Body of pancreas (tissue), 4 donors: ENCODE measurements at regions not wholly inside any gene's neighbourhood (a gene's known extent, or its start where the extent isn't known, plus 50 kb on each side); places are given as distances from the start of the nearest gene placed in this dataset.

ENCODE experiments used
- ATAC-seq: fragments of 150-250 bp; one replicate; pipeline ENCODE4 v1.9.1; 2016
- DNase-seq, 4 donors: peaks; one replicate each; pipeline ENCODE4 v3.0.0-alpha.2; 2019
- H3K27ac ChIP-seq, 4 donors: fragments of 200-600 bp; sonication (generic); 1 replicate in 3 of 4; 2 replicates in 1 of 4; pipeline versions ENCODE4 v1.5.1 to v1.6.1; 2016 to 2019; ENCODE audit warnings: mild to moderate bottlenecking in 1 of 4, mixed read lengths in 1 of 4, moderate library complexity in 1 of 4
- H3K27me3 ChIP-seq, 2 donors: fragments of 200-600 bp; sonication (generic); one replicate each; pipeline ENCODE4 v1.6.0; 2016; ENCODE audit warnings: mild to moderate bottlenecking in 1 of 2
- H3K36me3 ChIP-seq, 2 donors: fragments of 200-600 bp; sonication (generic); replicated peaks in 1 of 2; 2 replicates each; pipeline ENCODE4 v1.5.1; 2016; ENCODE audit warnings: low read depth in 2 of 2; ENCODE audit not compliant: insufficient read depth in 1 of 2
- H3K4me1 ChIP-seq: fragments of 200-600 bp; sonication (generic); one replicate; pipeline ENCODE4 v1.6.0; 2016
- H3K4me3 ChIP-seq, 2 donors: fragments of 200-600 bp; sonication (generic); 1 replicate in 1 of 2; 2 replicates in 1 of 2; pipeline ENCODE4 v1.5.1; 2016 to 2019
- H3K9me3 ChIP-seq, 3 donors: fragments of 200-600 bp; sonication (generic); 1 replicate in 2 of 3; 2 replicates in 1 of 3; pipeline ENCODE4 v1.5.1; 2016
- CTCF ChIP-seq, 7 experiments: fragments of 450-650 bp in 4 of 7; fragments of 200-600 bp in 3 of 7; sonication (generic) in 3 of 7; IDR thresholded peaks; one replicate each; pipeline ENCODE4 v1.5.1; 2016 to 2019; ENCODE audit warnings: antibody characterized with exemption in 7 of 7
- POLR2A ChIP-seq, 3 donors: fragments of 450-650 bp; IDR thresholded peaks; one replicate each; pipeline ENCODE4 v1.6.1; 2016; ENCODE audit warnings: antibody characterized with exemption in 3 of 3, mild to moderate bottlenecking in 2 of 3
- WGBS, 2 donors: methylation state at CpG; one replicate each; pipeline ENCODE4 v1.1.5; 2017; 5-methylcytosine and 5-hydroxymethylcytosine counted together
- intact Hi-C: fragments of 100-400 bp; cut with DNase I; formaldehyde crosslinking; loops from one replicate; pipeline ENCODE4 v1.15.1; 2023

DNA sequence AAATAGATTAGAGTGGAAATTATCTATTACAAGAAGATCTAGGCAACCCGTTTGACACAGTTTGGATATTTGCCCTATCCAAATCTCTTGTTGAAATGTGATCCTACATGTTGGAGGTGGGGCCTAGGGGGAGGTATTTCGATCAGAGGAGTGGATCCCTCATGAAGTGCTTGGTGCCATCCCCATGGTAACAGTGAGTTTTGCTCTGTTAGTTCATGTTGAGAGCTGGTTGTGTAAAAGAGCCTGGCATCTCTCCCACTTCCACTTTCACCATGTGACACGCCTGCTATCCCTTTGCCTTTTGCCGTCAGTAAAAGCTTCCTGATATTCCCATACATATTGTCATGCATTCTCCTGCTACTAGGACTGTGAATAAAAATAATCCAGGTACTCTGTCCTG, 66.4 kb upstream of the FLRT2 start:
- H3K27ac ChIP-seq: peak overlapping the region in 2 of 4 donors; percentile 8 to 26
- intact Hi-C loops: no loop called here
- peaks cover 55% of the 10 kb centered on the region for H3K4me1 ChIP-seq
- ATAC-seq: peak; percentile 77
- TF ChIP-seq CTCF (IDR thresholded peaks at IDR 0.05) (no peak), POLR2A (IDR thresholded peaks at IDR 0.05) (no peak)
- no peaks in the 10 kb centered on the region for H3K9me3 ChIP-seq
- H3K4me3 ChIP-seq: no peak overlapping the region
- no peaks in the 10 kb centered on the region for H3K27me3 ChIP-seq
- no peaks in the 10 kb centered on the region for H3K36me3 ChIP-seq
- DNase-seq: peak in 3 of 4 donors; percentile 22 to 63 (median 41)
- 50 to 70% methylated on average over 4 of the region's 4 CpGs for WGBS, 2 donors

DNA sequence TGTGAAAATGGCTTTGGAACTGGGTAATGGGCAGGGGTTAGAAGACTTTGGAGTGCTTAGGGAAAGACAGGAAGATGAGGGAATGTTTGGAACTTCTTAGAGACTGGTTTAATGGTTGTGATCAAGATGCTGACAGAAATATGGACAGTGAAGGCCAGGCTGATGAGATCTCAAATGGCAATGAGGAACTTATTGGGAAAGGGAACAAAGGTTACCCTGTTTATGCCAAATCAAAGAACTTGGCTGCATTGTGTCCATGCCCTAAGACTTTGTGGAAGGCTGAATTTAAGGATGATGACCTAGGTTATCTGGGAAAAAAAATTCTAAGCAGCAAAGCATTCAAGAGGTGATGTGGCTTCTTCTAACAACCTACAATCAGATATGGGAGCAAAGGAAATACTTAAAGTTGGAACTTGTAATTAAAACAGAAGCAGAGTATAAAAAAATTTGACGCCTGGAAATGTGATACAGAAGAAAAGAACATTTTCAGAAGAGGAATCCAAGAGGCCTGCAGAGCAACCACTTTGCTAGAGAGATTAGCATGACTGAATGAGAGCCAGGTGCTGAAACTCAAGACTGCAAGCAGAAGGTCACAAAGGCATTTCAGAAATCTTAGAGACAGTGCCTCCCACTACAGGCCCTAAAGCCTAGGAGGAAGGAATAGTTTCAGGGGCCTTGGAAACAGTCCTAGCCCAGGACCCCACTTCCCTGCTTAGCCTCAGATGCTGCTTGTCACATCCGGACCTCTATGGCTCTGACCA, 65.6 kb upstream of the FLRT2 start:
- ATAC-seq: no peak
- Histone ChIP-seq H3K27ac (peak overlapping the region in 2 of 4 donors; percentile 8 to 26), H3K36me3 (no peaks in the 10 kb centered on the region), H3K4me1 (peaks cover 57% of the 10 kb centered on the region), H3K4me3 (no peak overlapping the region), H3K27me3 (no peaks in the 10 kb centered on the region), H3K9me3 (no peaks in the 10 kb centered on the region)
- TF ChIP-seq POLR2A (IDR thresholded peaks at IDR 0.05) (no peak), CTCF (IDR thresholded peaks at IDR 0.05) (no peak)
- no peak for DNase-seq
- intact Hi-C loops: no loop called here
- WGBS, 2 donors: 90 to 92% methylated on average over 2 of the region's 2 CpGs

DNA sequence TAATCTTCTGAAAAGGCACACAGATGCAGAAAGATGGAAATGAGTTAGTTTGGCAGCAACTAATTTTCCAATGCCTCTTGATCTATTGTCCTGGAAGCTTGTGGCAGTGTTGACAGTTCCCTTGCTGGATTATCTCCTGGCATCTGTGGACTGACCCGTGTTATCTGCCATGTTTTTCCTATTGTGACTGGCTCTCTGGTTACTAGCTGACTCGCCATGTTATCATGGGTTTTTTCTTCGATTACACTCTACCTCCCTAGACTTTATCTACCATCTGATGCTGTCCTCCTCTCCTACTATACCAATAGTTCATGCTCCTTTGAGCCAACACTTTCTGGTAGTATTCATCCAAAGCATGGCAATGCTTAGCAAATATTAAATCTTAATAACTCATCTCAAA, 63.3 kb upstream of the FLRT2 start:
- DNase-seq: no peak
- ATAC-seq: no peak
- Histone ChIP-seq H3K27ac (no peak overlapping the region), H3K9me3 (no peaks in the 10 kb centered on the region), H3K36me3 (no peaks in the 10 kb centered on the region), H3K4me3 (no peak overlapping the region), H3K27me3 (no peaks in the 10 kb centered on the region), H3K4me1 (peaks cover 63% of the 10 kb centered on the region)
- TF ChIP-seq CTCF (IDR thresholded peaks at IDR 0.05) (no peak), POLR2A (IDR thresholded peaks at IDR 0.05) (no peak)
- WGBS, 2 donors: 29 to 43% methylated on average over 3 of the region's 3 CpGs
- intact Hi-C loops: no loop called here

GRCh38 chr14:85468816-85469215, 61.1 kb upstream of the FLRT2 start:
- Histone ChIP-seq H3K4me3 (no peak overlapping the region), H3K4me1 (peaks cover 63% of the 10 kb centered on the region), H3K9me3 (no peaks in the 10 kb centered on the region), H3K27me3 (no peaks in the 10 kb centered on the region), H3K27ac (peak overlapping the region in 1 of 4 donors; percentile 2), H3K36me3 (no peaks in the 10 kb centered on the region)
- DNase-seq (no peak), ATAC-seq (no peak)
- intact Hi-C loops: no loop called here
- no peak for TF ChIP-seq POLR2A (IDR thresholded peaks at IDR 0.05)
- TF ChIP-seq CTCF (IDR thresholded peaks at IDR 0.05): no peak
- WGBS, 2 donors: 25 to 40% methylated on average over 2 of the region's 2 CpGs

DNA sequence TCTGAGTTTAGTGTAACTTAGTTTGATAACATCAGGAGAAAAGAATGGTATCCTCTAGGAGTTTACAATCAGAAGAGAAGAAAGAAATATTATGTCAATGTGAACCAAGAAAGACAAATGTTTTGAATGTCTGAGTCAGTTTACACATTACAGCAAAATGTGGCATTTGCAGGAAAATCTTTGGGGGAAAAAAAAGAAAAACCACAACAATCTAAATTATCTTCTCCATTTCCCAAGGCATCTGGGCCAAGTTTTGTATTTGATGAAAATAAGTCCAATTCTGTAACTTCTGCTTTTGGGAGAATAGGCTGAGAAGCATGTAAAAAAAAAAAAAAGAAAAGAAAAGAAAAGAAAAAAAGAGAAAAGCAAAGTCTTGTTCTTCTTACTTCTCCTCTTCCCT, 58.8 kb upstream of the FLRT2 start:
- Histone ChIP-seq H3K9me3 (no peaks in the 10 kb centered on the region), H3K27me3 (no peaks in the 10 kb centered on the region), H3K4me3 (no peak overlapping the region), H3K27ac (peak overlapping the region in 3 of 4 donors; percentile 24 to 87 (median 63)), H3K4me1 (peaks cover 77% of the 10 kb centered on the region), H3K36me3 (no peaks in the 10 kb centered on the region)
- intact Hi-C loops: no loop called here
- no peak for TF ChIP-seq POLR2A (IDR thresholded peaks at IDR 0.05)
- ATAC-seq: no peak
- no peak for DNase-seq
